AG20443 (cell line): ENCODE measurements at regions not wholly inside any gene's neighbourhood (a gene's known extent, or its start where the extent isn't known, plus 50 kb on each side); places are given as distances from the start of the nearest gene placed in this dataset.

Source experiments
- DNase-seq: peaks from one replicate; pipeline ENCODE4 v3.0.0; 2012; ENCODE audit warnings: low spot score, mixed read lengths

- no peak for DNase-seq
Measured at GRCh38 chr9:79208791-79209396, 362.9 kb upstream of the TLE4 start.

DNA sequence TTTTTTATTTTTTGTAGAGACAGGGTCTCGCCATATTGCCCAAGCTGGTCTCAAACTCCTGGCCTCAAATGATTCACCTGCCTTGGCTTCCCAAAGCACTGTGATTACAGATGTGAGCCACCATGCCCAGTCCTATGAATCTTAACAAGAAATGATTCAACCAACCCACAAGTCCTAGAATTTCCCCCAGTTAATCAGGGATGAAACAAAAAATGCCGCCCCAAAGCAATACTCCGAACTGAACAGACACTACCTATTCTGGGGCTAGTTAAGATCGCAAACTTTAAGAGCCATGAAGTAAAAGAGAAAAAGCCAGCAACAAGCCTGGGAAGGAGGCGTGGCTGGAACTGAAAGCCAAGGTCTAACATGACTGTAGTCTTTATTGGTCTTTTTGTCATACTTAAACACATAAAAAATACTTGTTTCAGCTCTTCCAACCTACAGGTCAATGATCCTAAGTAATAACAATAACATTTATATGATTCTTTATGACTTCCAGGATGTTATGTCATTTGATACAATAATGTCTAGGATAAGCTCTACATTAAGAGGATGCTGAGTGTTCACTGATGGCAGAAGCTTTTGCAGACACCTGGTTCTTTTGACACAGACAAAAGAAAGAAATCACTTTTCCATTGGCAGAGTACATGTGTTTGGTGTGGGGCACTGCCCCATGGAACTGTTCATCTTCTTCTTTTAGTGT is 361.1 kb upstream of the TLE4 start:
- DNase-seq: no peak

- peak; percentile 54 for DNase-seq
Measured at GRCh38 chr9:79213417-79214125, 358.2 kb upstream of the TLE4 start.

- no peak for DNase-seq
Measured at GRCh38 chr9:79215821-79216220, 355.9 kb upstream of the TLE4 start.

DNA sequence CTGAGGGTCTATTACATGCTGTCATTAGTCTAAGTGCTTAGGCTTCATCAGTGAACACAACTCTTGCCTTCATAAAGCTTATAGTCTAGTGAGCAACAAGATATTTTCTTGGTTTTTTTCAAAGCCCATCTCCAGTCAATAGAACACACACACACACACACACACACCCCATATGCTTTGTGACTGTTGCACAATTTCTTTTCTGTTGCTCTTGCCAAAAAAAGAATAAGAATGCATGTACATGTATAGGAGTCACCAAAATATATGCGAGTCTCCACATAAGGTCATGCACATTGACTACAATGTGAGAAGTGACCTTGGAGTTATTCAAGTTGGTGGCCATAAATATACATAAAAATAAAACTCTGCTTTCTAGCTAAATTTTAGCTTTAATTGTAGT is 351.5 kb upstream of the TLE4 start:
- DNase-seq: no peak

- DNase-seq: peak; percentile 23
Measured at GRCh38 chr9:79220666-79221065, 351.1 kb upstream of the TLE4 start.

- DNase-seq: peak; percentile 90
Measured at GRCh38 chr9:79221084-79221483, 350.7 kb upstream of the TLE4 start.

DNA sequence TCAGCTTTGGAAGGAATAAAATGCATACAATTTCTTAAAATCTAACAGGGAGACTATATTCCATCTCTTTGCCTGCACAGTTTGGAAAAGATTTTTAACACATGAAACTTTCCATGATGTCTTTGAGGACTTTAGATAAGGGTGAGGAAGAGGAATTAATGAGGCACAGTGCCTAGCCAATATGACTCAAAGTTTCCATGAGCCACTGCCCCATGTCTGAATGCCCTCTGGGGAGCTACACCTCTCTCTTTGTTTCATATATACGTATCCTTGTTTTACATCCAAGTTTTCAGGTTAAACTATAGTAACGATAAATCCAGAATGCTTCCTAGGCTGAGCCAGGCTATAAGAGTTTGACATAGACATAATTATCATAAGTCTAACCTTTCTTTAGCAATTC is 349.3 kb upstream of the TLE4 start:
- DNase-seq: no peak

GRCh38 chr9:79224672-79225433 is 346.9 kb upstream of the TLE4 start:
- peak; percentile 51 for DNase-seq

DNA sequence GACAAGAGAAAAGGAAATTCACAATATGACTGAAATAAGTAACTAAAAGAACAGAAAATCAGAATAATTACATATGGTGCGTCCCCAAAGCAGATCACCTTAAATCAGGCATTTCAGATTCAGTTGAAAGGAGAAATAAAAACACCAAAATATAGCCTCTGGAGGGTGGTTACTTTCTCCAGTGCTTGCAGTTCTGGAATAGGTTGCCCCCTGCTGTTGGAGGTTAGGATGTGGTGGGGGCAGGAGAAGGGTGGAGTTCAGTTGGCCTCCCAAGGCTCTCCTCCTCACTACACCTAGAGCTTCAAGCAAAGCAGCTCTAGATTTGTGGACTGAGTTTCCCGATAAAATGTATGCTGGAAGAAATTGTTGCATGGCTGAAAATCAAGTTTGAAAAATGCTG is 338.2 kb upstream of the TLE4 start:
- peak; percentile 37 for DNase-seq

DNA sequence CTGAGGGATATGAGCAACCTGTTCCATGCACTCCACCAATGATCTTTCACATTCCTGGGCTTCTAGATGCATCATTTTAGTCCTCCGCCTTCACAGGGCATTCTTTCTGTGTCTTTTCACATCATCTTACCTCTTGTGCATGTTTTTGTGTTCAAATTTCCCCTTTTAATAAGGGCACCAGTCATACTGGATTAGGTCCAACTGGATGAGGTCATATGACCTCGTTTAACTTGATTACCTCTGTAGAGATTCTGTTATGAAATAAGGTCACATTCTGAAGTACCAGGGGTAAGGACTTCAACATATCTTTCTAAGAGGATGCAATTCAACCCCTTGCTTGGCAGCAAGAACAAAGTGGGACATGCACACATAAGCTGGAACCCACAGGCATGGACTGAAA is 335.3 kb upstream of the TLE4 start:
- DNase-seq: no peak

DNA sequence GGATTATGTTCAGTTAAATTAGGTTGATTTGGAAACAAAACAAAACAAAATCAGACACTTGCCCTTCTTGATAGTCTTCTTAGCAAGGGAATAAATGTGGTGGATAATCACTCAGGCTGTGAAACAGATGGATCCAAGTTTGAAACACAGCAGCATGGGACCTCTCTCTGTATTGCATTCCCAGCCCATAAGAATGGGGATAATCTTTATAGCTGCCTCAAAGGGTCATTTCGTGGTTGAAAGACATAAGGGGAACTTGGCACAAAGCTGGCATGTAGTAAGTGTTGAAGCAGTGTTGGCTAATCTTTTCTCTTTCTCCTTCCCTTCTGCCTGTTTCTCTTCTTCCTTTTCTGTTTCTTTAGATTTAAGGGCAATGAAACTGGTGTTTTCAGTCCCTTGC is 333.9 kb upstream of the TLE4 start:
- DNase-seq: no peak

DNA sequence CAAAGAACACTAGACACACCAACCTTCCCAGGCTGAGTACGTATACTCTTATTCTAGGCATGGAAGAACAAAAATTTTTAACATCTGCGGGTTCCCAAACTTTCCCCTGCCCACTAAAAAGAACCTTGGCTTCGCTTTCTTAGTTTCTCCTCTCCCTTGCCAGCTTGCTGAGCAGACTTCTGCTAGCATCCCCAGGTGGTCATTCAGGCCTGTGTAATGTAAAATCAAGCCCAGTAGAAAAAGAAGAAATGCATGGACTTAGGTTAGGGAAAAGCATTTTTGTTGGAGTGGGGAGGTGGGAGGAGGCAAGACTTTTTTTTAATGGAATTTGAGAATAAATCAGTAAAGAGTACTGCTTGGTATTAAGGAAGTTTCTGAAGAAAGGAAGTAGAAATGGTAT is 331.0 kb upstream of the TLE4 start:
- no peak for DNase-seq

- DNase-seq: no peak
Measured at GRCh38 chr9:79242489-79242888, 329.3 kb upstream of the TLE4 start.

DNA sequence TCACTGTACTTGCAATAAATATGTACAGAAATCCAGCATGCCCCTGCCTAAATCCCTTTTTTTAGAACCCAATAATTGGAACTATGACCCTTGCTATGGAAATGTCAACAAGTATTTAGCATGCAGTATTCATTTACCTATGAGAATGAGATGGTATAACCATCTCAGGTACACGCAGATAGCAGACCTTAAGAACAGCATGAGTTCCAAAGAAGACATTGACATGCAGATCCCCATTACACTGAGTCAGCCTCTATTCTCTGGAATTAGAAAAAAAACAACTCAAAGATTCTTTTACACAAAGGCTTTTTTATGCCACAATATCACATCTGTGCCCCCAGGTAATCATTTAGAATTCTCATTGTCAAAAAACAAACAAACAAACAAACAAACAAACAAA is 325.6 kb upstream of the TLE4 start:
- no peak for DNase-seq

GRCh38 chr9:79247021-79247420 is 324.7 kb upstream of the TLE4 start:
- no peak for DNase-seq

DNA sequence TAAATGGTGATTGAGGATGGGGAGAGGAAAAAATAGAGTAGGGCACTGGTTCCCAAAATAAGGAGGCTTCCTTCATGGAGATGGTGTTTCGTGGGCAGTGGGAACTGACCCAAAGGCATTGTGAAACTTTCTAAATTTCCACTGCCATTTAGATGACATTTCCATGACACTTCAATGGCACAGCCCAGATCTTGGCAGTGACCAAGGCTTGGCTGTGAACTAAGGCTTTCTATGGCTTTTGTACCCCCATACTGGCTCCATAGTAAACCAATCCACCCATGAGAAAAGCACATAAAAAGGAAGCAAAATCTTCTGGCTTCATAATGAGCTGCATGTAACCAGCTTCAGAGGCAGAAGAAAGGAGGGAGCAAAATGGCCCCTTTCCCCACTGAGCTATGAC is 321.0 kb upstream of the TLE4 start:
- DNase-seq: no peak

- DNase-seq: no peak
Measured at GRCh38 chr9:79254900-79255650, 316.7 kb upstream of the TLE4 start.

GRCh38 chr9:79255651-79256260 is 316.0 kb upstream of the TLE4 start:
- no peak for DNase-seq

- DNase-seq: peak; percentile 61
Measured at GRCh38 chr9:79256691-79257213, 315.0 kb upstream of the TLE4 start.

- DNase-seq: peak; percentile 30
Measured at GRCh38 chr9:79257228-79257781, 314.5 kb upstream of the TLE4 start.
